Sigmoid colon (tissue), 6 donors: ENCODE measurements at regions not wholly inside any gene's neighbourhood (a gene's known extent, or its start where the extent isn't known, plus 50 kb on each side); places are given as distances from the start of the nearest gene placed in this dataset.
"Not testable (repeated sequence)": the region's sequence is repeated elsewhere in the genome, so short reads cannot be mapped to it uniquely, and the experiment has no call there.

Experiments
- DNase-seq: peaks from one replicate; pipeline ENCODE4 v3.0.0-alpha.2; 2019
- H3K27ac ChIP-seq, 4 donors: fragments of 200-600 bp; sonication (generic); one replicate each; pipeline ENCODE4 v1.5.1; 2016 to 2019; ENCODE audit warnings: mild to moderate bottlenecking in 1 of 4
- H3K27me3 ChIP-seq, 3 donors: fragments of 200-600 bp; sonication (generic); one replicate each; pipeline ENCODE4 v1.5.1; 2019; ENCODE audit warnings: mild to moderate bottlenecking in 1 of 3
- H3K36me3 ChIP-seq, 4 donors: fragments of 200-600 bp; sonication (generic); one replicate each; pipeline ENCODE4 v1.5.1; 2016 to 2019
- H3K4me1 ChIP-seq, 4 donors: fragments of 200-600 bp; sonication (generic); one replicate each; pipeline ENCODE4 v1.5.1; 2017 to 2019
- H3K4me3 ChIP-seq, 4 donors: fragments of 200-600 bp; sonication (generic); one replicate each; pipeline ENCODE4 v1.5.1; 2017 to 2019; ENCODE audit warnings: mild to moderate bottlenecking in 2 of 4, moderate library complexity in 1 of 4
- H3K9me3 ChIP-seq, 4 donors: fragments of 200-600 bp in 3 of 4; sonication (generic) in 3 of 4; one replicate each; pipeline versions ENCODE4 v1.5.1 to v1.6.1; 2013 to 2019
- EP300 ChIP-seq, 4 donors: sonication (generic); formaldehyde crosslinking; IDR thresholded peaks; one replicate each; pipeline ENCODE4 v1.6.1; 2017; ENCODE audit warnings: antibody characterized with exemption in 4 of 4
- POLR2A ChIP-seq, 2 donors: fragments of 450-650 bp; IDR thresholded peaks; one replicate each; pipeline ENCODE4 v1.6.1; 2016; ENCODE audit warnings: antibody characterized with exemption in 2 of 2, mild to moderate bottlenecking in 2 of 2, moderate library complexity in 2 of 2
- POLR2AphosphoS5 ChIP-seq, 4 donors: sonication (generic); formaldehyde crosslinking; IDR thresholded peaks; one replicate each; pipeline ENCODE4 v1.6.1; 2017; ENCODE audit warnings: antibody characterized with exemption in 4 of 4
- WGBS, 2 donors: extraction: QIAGEN DNeasy Blood & Tissue Kit; methylation state at CpG; one replicate each; pipeline ENCODE4 v1.1.7; 2013; 5-methylcytosine and 5-hydroxymethylcytosine counted together
- intact Hi-C: fragments of 100-400 bp; cut with DNase I; formaldehyde crosslinking; loops from one replicate; pipeline ENCODE4 v1.15.1; 2023
- TF ChIP-seq, protein P1 (sequence below), 4 experiments: fragments of 450-650 bp in 3 of 4; fragments of 200-600 bp in 1 of 4; IDR thresholded peaks; one replicate each; pipeline ENCODE4 v1.5.1; 2016 to 2019; ENCODE audit warnings: antibody characterized with exemption in 4 of 4, mild to moderate bottlenecking in 3 of 4, moderate library complexity in 2 of 4
- donor health status: healthy with polysubstance abuse.
- donor health status: healthy.

DNA sequence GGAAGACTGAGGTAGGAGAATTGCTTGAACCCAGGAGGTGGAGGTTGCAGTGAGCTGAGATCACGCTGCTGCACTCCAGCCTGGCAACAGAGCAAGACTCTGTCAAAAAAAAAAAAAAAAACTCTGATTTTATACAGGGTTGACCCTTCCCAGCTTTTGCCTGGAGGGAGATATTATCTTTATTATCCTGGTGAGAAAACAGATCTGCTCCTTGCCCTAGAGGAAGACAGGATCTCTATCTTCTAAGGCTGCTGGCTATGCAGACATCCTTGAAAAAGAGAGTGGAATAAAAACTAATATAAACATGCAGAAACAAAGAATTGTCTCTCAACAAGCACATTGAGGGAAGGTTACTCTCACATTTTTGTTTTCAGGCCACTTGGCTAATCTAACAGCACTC lies 1503.4 kb upstream of the WWC1 start:
- H3K27ac ChIP-seq = no peak overlapping the region
- H3K9me3 ChIP-seq = no peaks in the 10 kb centered on the region
- TF ChIP-seq POLR2A (IDR thresholded peaks at IDR 0.05) (no peak), POLR2AphosphoS5 (IDR thresholded peaks at IDR 0.05) (no peak), EP300 (IDR thresholded peaks at IDR 0.05) (no peak)
- TF ChIP-seq, protein P1, sequence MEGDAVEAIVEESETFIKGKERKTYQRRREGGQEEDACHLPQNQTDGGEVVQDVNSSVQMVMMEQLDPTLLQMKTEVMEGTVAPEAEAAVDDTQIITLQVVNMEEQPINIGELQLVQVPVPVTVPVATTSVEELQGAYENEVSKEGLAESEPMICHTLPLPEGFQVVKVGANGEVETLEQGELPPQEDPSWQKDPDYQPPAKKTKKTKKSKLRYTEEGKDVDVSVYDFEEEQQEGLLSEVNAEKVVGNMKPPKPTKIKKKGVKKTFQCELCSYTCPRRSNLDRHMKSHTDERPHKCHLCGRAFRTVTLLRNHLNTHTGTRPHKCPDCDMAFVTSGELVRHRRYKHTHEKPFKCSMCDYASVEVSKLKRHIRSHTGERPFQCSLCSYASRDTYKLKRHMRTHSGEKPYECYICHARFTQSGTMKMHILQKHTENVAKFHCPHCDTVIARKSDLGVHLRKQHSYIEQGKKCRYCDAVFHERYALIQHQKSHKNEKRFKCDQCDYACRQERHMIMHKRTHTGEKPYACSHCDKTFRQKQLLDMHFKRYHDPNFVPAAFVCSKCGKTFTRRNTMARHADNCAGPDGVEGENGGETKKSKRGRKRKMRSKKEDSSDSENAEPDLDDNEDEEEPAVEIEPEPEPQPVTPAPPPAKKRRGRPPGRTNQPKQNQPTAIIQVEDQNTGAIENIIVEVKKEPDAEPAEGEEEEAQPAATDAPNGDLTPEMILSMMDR (IDR thresholded peaks at IDR 0.05) = no peak
- no peaks in the 10 kb centered on the region for H3K27me3 ChIP-seq
- H3K4me3 ChIP-seq = no peak overlapping the region
- no peak for DNase-seq
- H3K4me1 ChIP-seq = no peaks in the 10 kb centered on the region
- WGBS, 2 donors = 44 to 66% methylated on average over 1 of the region's 1 CpG
- no peaks in the 10 kb centered on the region for H3K36me3 ChIP-seq
- intact Hi-C loops = no loop called here

DNA sequence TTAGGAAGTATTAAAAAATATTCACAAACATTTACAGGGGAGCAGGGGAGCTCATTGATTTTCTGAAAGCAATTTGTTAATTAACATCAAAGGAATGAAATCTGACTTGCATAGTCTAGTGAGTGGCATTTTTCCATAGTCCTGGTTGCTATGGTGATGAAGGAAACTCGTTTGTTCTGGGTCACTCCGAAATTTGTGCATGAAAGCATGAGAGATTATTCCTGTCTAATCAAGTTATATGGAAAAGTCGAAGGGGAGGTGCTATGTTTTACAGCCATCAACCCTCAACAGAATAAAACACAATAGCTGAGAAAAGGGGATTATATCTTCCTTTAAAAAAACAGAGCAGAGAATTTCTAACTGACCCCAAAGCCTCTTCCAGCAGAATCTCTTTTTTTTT lies 1495.7 kb upstream of the WWC1 start:
- no peaks in the 10 kb centered on the region for H3K27me3 ChIP-seq
- DNase-seq = no peak
- H3K27ac ChIP-seq = no peak overlapping the region
- H3K4me3 ChIP-seq = no peak overlapping the region
- H3K36me3 ChIP-seq = no peaks in the 10 kb centered on the region
- no peak for TF ChIP-seq POLR2AphosphoS5 (IDR thresholded peaks at IDR 0.05)
- intact Hi-C loops = no loop called here
- WGBS, 2 donors = 47 to 69% methylated on average over 3 of the region's 3 CpGs
- H3K9me3 ChIP-seq = no peaks in the 10 kb centered on the region
- no peaks in the 10 kb centered on the region for H3K4me1 ChIP-seq

DNA sequence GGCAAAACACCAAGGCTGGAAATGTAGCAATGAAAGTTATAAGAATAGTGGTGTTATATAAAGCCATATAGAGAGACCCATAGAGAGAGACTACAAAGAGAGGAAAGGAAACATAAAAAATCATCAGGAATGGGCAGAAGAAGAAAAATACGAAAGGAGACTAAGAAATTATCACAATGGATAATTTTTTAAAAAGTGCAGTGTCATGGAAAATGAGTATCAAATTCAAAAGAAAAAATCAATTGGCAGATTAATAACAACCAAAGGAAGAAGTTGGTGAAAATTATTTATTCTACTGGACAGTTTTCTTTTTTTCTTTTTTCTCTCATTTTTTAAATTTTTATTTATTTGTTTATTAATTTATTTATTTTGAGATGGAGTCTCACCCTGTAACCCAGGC lies 1488.4 kb upstream of the WWC1 start:
- WGBS, 2 donors = 77 to 80% methylated on average over 1 of the region's 1 CpG
- no peaks in the 10 kb centered on the region for H3K9me3 ChIP-seq
- H3K27me3 ChIP-seq = no peaks in the 10 kb centered on the region
- TF ChIP-seq EP300 (IDR thresholded peaks at IDR 0.05) = no peak
- TF ChIP-seq POLR2A (IDR thresholded peaks at IDR 0.05) = no peak
- no peak for TF ChIP-seq POLR2AphosphoS5 (IDR thresholded peaks at IDR 0.05)
- TF ChIP-seq, protein P1 (IDR thresholded peaks at IDR 0.05) = no peak
- no peak overlapping the region for H3K27ac ChIP-seq
- no peaks in the 10 kb centered on the region for H3K36me3 ChIP-seq
- H3K4me1 ChIP-seq = no peaks in the 10 kb centered on the region
- DNase-seq = no peak
- intact Hi-C loops = no loop called here
- H3K4me3 ChIP-seq = no peak overlapping the region

DNA sequence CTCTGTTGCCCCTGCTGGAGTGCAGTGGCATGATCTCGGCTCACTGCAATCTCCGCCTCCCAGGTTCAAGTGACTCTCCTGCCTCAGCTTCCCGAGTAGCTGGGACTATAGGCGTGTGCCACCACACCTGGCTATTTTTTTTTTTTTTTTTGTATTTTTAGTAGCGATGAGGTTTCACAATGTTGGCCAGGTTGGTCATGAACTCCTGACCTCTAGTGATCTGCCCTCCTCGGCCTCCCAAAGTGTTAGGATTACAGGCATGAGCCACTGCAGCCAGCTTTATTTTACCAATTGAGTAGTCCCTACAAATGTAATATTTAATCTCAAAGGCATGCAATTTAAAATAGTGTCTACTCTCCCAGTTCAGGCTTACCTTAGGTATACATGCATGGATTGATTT lies 1487.2 kb upstream of the WWC1 start:
- H3K27ac ChIP-seq, H3K27me3 ChIP-seq, intact Hi-C loops, H3K9me3 ChIP-seq, H3K4me1 ChIP-seq, H3K36me3 ChIP-seq, H3K4me3 ChIP-seq, DNase-seq: not testable (repeated sequence)
- WGBS, 2 donors = 84 to 92% methylated on average over 6 of the region's 6 CpGs

DNA sequence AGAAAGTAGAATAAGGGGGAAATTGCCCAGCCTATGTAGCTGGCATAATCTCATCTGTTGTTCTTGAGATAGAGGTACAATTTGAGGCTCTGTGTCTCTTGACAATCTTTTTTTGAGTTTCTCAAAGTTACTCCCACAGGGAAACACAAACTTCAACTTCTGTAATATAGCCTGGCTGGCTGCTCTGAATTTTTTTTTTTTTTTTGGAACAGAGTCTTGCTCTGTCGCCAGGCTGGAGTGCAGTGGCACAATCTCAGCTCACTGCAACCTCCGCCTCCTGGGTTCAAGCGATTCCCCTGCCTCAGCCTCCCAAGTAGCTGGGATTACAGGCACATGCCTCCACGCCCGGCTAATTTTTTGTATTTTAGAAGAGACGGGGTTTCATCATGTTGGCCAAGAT lies 1486.8 kb upstream of the WWC1 start:
- H3K9me3 ChIP-seq, H3K4me1 ChIP-seq, H3K27me3 ChIP-seq, H3K4me3 ChIP-seq, H3K36me3 ChIP-seq, DNase-seq, H3K27ac ChIP-seq, intact Hi-C loops: not testable (repeated sequence)
- WGBS, 2 donors = 89 to 92% methylated on average over 6 of the region's 6 CpGs

DNA sequence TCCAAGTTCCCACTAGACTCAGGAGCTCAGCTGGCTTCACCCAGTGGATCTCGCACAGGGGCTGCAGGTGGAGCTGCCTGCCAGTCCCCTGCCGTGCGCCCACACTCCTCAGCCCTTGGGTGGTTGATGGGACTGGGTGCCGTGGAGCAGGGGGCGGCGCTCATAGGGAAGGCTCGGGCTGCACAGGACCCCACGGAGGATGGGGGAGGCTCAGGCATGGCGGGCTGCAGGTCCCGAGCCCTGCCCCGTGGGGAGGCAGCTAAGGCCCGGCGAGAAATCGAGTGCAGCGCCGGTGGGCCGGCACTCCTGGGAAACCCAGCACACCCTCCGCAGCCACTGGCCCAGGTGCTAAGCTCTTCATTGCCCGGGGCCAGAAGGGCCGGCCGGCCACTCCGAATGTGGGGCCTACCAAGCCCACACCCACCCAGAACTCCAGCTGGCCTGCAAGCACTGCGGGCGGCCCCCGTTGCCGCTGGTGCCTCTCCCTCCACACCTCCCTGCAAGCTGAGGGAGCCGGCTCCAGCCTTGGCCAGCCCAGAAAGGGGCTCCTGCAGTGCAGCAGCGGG lies 1481.3 kb upstream of the WWC1 start:
- DNase-seq, H3K27me3 ChIP-seq, H3K4me1 ChIP-seq, intact Hi-C loops, H3K4me3 ChIP-seq, H3K9me3 ChIP-seq, H3K27ac ChIP-seq, H3K36me3 ChIP-seq: not testable (repeated sequence)
- WGBS, 2 donors = 89 to 90% methylated on average over 28 of the region's 28 CpGs

DNA sequence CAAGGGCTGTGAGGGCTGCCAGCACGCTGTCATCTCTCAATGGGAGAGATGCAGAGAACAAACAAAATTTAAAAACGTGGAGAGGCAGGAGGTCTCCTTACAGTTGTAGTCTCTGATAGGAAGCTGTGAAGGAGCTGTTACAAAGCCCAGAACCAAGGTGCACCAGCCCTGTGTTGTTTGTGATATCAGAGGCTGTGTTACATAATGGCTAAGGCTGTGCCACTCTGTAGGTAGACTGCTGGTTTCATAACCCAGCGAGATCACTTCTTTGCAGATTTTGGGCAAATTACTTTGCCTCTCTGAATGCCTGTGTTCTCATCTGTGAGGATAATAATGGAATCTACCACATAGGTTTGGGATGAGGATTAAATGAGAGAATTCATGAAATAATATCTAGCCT lies 1480.7 kb upstream of the WWC1 start:
- intact Hi-C loops = no loop called here
- no peak for DNase-seq
- TF ChIP-seq, protein P1 (IDR thresholded peaks at IDR 0.05) = no peak
- TF ChIP-seq POLR2A (IDR thresholded peaks at IDR 0.05) (no peak), EP300 (IDR thresholded peaks at IDR 0.05) (no peak), POLR2AphosphoS5 (IDR thresholded peaks at IDR 0.05) (no peak)
- no peaks in the 10 kb centered on the region for H3K36me3 ChIP-seq
- no peaks in the 10 kb centered on the region for H3K4me1 ChIP-seq
- H3K27me3 ChIP-seq = no peaks in the 10 kb centered on the region
- 90 to 92% methylated on average over 3 of the region's 3 CpGs for WGBS, 2 donors
- H3K4me3 ChIP-seq = no peak overlapping the region
- H3K27ac ChIP-seq = no peak overlapping the region
- peaks cover 0 to 5% (median 0%) of the 10 kb centered on the region in 4 donors for H3K9me3 ChIP-seq
